Anterior cingulate cortex (tissue), 58 donors: ENCODE measurements at regions not wholly inside any gene's neighbourhood (a gene's known extent, or its start where the extent isn't known, plus 50 kb on each side); places are given as distances from the start of the nearest gene placed in this dataset.

Source experiments
- DNase-seq, 58 donors: peaks; one replicate each; lab custom pipeline; 2025; lab: John Stamatoyannopoulos, UW

DNA sequence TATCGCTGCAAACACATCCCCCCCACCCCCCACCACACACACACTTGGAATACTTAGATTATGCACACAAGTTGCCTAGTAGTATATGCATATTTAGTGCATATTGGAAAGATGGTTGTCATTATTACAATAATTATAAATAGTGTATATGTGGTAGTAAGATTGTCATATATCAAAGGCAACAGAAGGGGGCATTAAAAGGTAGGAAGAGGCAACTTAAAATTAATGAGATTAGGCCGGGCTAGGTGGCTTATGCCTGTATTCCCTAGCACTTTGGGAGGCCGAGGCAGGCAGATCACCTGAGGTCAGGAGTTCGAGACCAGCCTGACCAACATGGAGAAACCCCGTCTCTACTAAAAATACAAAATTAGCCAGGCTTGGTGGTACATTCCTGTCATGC lies 52.1 kb downstream of the GSC start:
- DNase-seq = no peak

DNA sequence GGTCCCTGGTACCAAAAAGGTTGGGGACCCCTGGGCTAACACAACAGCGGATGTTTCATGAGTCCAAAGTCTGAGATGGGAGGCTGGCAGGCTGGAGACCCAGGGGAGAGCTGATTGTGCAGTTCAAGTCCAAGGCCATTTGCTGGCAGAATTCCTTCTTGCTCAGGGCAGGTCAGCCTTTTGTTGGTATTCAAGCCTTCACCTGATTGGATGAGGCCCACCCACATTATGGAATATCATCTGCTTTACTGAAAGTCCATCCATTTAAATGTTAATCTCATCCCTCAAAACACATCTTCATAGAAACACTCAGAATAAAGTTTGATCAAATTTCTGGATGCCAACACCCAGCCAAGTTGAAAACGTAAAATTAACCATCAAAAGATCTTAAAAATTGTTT lies 52.9 kb downstream of the GSC start:
- no peak for DNase-seq

DNA sequence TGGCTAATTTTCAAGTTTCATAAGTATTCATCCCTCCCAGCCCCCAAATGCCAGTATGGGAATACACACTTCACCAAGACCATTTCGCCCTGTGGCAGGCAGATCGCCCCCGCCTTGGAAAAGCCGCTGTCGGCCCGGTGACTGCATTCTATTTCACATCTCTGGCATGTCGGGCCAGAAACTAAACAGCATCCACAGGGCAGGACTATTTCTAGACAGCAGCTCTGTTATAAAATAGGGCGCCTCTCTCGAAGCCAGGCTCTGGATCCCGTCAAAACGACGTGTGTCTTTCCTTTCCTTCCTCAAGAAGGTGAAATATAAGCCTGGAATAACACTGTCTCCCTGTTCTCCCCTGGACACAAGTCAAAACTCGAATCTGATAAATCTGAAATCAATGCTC lies 56.8 kb downstream of the GSC start:
- DNase-seq = no peak

GRCh38 chr14:94710731-94711130 lies 59.2 kb downstream of the GSC start:
- DNase-seq = no peak

GRCh38 chr14:94707494-94707893 lies 62.4 kb downstream of the GSC start:
- no peak for DNase-seq

GRCh38 chr14:94706133-94706532 lies 63.8 kb downstream of the GSC start:
- no peak for DNase-seq

GRCh38 chr14:94702629-94703028 lies 67.3 kb downstream of the GSC start:
- DNase-seq = no peak

DNA sequence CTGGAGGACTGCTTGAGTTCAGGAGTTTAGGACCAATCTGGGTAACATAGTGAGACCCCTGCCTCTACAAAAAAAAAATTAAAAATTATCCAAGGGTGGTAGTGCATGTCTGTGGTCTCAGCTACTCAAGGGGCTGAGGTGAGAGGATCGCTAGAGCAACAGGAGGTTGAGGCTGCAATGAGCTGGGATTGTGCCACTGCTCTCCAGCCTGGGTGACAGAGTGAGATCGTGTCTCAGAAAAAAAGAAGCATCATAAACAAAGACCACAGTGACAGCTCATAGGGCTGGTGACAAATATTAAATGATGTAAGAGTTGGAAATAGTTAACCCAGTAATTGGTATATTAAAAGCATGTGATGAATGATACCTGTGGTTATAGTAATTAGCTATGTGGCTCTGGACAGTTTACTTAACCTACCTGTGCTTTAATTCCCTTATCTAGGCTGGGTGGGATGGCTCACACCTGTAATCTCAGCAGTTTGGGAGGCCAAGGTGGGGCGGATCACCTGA lies 68.0 kb downstream of the GSC start:
- DNase-seq = no peak

- no peak for DNase-seq
These were observed 69.6 kb downstream of the GSC start for GRCh38 chr14:94700336-94700735.

DNA sequence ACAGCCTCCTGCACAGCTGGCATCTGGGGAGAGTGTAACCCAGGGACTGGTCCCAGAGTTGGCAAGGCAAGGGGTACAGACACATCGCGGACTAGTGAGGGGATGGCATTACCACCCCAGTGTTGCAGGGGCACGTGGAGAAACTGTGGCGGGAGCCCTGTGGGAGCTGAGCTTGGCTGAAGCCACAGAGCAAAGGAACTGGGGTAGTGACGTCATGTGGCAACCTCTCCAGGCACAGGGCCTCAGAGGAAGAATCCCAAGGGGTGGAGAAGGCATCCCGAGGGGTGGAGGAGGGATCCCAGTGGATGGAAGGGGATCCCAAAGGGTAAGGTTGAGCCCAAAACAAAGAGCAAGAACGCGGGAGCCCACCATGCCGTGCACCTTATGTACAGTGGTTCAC lies 70.1 kb downstream of the GSC start:
- DNase-seq = no peak

- DNase-seq = no peak
These were observed 71.9 kb downstream of the GSC start for GRCh38 chr14:94697773-94698556.

GRCh38 chr14:94696518-94696917 lies 73.4 kb downstream of the GSC start:
- no peak for DNase-seq

GRCh38 chr14:94695231-94695630 lies 74.7 kb downstream of the GSC start:
- no peak for DNase-seq

DNA sequence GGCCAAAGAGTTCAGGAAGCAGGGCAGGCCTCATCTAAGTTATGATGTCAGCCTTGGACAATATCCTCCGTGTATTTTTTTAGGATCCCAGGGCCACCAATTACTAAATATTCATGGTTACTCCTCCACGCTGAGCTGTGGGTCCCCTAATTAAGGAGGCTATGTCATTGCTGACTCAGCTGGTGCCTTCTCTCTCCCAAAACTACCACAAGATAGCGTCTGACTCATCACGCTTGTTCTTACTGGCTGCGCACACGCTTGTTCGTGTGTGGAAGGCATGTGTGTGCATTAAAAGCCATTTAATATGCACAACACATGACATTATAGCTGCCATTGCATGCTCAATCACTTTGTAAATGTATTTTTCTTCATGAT lies 78.3 kb downstream of the GSC start:
- no peak for DNase-seq

- DNase-seq = no peak
These were observed 78.8 kb downstream of the GSC start for GRCh38 chr14:94690896-94691659.

- DNase-seq = no peak
These were observed 78.3 kb downstream of the SERPINA3 start for GRCh38 chr14:94690486-94690885.

GRCh38 chr14:94689985-94690400 lies 77.8 kb downstream of the SERPINA3 start:
- no peak for DNase-seq

DNA sequence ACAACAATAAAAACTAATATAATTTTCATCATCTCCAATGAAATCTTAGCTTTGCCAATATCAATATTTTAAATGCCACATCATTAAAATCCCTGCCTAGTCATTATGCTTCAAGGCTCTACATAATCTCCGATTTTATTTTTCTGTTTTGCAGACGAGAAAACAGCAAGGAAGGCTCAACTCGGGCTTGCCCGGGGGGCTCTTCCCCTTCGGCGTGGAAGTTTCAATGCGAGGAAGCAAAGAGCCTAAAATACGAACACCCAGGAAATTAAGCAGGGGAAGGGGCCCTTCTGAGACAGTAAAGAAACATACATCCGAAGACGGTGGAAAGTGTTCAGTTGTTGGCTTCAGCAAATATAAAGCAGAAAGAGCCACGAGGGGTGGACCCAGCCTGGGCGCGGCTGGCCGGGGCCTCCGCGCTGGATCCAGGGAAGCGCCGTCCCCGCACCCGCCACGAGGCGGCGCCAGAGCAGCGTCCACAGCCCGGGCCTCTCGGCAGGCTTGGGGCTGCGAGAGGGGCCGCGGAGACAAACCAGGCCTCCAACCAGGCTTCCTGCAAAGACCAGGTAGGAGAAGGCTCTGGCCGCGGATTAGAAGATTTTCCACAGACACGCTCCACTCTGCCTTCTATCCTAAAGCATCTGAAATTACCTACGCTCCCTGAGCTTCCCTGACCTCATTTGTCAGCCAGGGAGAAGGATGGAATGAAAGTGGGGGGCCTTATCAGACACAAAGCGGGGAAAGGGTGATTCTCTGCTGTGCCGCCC lies 77.2 kb downstream of the SERPINA3 start:
- peak in 50 of 58 donors; percentile 5 to 80 (median 40) for DNase-seq

- DNase-seq = no peak
These were observed 74.4 kb downstream of the SERPINA3 start for GRCh38 chr14:94686511-94687160.

DNA sequence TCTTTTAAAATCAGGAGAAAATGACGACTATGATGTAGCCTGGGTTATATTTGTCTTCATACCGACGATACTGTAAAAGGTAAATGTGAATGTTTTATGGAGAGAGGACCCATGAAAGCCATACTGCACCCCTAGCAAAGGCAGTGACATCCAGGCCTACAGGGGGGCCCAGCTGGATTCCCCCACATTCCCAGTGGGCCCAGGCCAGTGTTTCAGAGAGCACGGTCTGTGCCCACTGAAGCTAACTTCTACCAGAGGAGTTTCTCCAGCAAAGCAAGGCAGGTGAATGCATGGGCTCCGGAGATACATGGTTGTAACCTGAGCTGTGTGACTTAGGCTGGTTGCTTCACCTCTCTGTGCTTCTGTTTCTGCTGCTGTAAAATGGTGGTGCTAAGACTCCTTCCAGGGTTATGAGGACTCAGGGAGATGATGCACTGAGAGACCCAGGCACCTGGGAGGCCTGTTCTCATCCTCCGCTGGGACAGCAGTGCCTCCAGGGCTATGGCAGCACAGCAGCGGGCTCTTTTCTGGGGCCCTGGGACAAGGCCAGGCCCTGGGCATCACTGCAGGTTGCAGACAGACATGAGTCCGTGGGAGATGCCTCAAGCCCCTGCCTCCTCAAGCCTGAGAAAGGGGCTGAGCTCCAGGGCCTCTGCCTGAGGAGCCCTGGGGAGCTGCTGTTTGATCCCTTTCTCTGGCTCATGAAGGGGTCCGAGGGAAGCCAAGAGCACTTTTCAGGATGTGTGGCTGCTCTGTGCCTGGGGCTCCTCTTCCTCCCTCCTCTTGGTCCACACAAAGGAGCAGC lies 73.7 kb downstream of the SERPINA3 start:
- no peak for DNase-seq
